A673 (cell line): ENCODE measurements at regions not wholly inside any gene's neighbourhood (a gene's known extent, or its start where the extent isn't known, plus 50 kb on each side); places are given as distances from the start of the nearest gene placed in this dataset.

ENCODE experiments used
- BruUV-seq: library from RNA; stranded (reverse); fragments of 400-500 nt; replicated peaks from 2 replicates; lab custom pipeline; 2021; lab: Mats Ljungman, UMichigan
- CTCF ChIA-PET: fragments of 300-600 bp; sonication (Branson Sonifier 250); formaldehyde crosslinking; loops from one replicate; lab custom pipeline; 2022; ENCODE audit warnings: antibody characterized with exemption; lab: Charles Lee
- POLR2A ChIA-PET: fragments of 300-600 bp; sonication (Branson Sonifier 250); formaldehyde crosslinking; loops from one replicate; lab custom pipeline; 2022; ENCODE audit warnings: antibody characterized with exemption; ENCODE audit not compliant: low non-redundant PET; lab: Charles Lee
- DNase-seq: peaks from one replicate; pipeline ENCODE4 v3.0.0-alpha.2; 2015; ENCODE audit warnings: low spot score
- H3K27ac ChIP-seq: fragments of 200-600 bp; sonication (generic); 2 replicates; pipeline ENCODE4 v1.5.1; 2016; ENCODE audit warnings: mixed run types, low read depth, mild to moderate bottlenecking, mixed read lengths, antibody characterized with exemption, low read length; ENCODE audit not compliant: poor library complexity, severe bottlenecking
- H3K27me3 ChIP-seq: fragments of 200-600 bp; sonication (generic); replicated peaks from 2 replicates; pipeline ENCODE4 v1.6.1; 2017; ENCODE audit warnings: mixed run types, low read depth, mild to moderate bottlenecking, mixed read lengths, antibody characterized with exemption, low read length; ENCODE audit not compliant: insufficient read depth, poor library complexity
- H3K36me3 ChIP-seq: fragments of 200-600 bp; sonication (generic); 2 replicates; pipeline ENCODE4 v1.6.1; 2016; ENCODE audit warnings: mixed run types, mild to moderate bottlenecking, mixed read lengths, antibody characterized with exemption, low read length; ENCODE audit not compliant: insufficient read depth, poor library complexity, severe bottlenecking
- H3K4me1 ChIP-seq: fragments of 200-600 bp; sonication (generic); 2 replicates; pipeline ENCODE4 v1.6.1; 2017; ENCODE audit warnings: mixed run types, mild to moderate bottlenecking, mixed read lengths, antibody characterized with exemption, low read length; ENCODE audit not compliant: insufficient read depth, poor library complexity, severe bottlenecking
- H3K4me3 ChIP-seq: fragments of 200-600 bp; sonication (generic); 2 replicates; pipeline ENCODE4 v1.5.1; 2016; ENCODE audit warnings: low read depth, mixed run types, mild to moderate bottlenecking, mixed read lengths, low read length; ENCODE audit not compliant: poor library complexity, severe bottlenecking
- H3K9me3 ChIP-seq: fragments of 200-600 bp; sonication (generic); 2 replicates; pipeline ENCODE4 v1.6.1; 2016; ENCODE audit warnings: mixed run types, low read depth, mild to moderate bottlenecking, mixed read lengths, antibody characterized with exemption, low read length; ENCODE audit not compliant: poor library complexity, severe bottlenecking
- EZH2 ChIP-seq: fragments of 200-600 bp; sonication (generic); IDR thresholded peaks from 2 replicates; pipeline ENCODE4 v1.6.1; 2017; ENCODE audit warnings: borderline replicate concordance, low read depth, mild to moderate bottlenecking, mixed read lengths, antibody characterized with exemption, low read length; ENCODE audit not compliant: poor library complexity, severe bottlenecking
- intact Hi-C: fragments of 100-400 bp; cut with micrococcal nuclease; formaldehyde crosslinking; loops from one replicate; pipeline ENCODE4 v1.10.0; 2022; ENCODE audit not compliant: unreplicated experiment
- TF ChIP-seq, protein P1 (sequence below): fragments of 300-800, 200-600 bp; sonication (generic); conservative IDR thresholded peaks from 2 replicates; pipeline ENCODE4 v1.5.1; 2017; ENCODE audit warnings: low read depth, mild to moderate bottlenecking, antibody characterized with exemption, low read length, moderate library complexity, mixed read lengths

DNA sequence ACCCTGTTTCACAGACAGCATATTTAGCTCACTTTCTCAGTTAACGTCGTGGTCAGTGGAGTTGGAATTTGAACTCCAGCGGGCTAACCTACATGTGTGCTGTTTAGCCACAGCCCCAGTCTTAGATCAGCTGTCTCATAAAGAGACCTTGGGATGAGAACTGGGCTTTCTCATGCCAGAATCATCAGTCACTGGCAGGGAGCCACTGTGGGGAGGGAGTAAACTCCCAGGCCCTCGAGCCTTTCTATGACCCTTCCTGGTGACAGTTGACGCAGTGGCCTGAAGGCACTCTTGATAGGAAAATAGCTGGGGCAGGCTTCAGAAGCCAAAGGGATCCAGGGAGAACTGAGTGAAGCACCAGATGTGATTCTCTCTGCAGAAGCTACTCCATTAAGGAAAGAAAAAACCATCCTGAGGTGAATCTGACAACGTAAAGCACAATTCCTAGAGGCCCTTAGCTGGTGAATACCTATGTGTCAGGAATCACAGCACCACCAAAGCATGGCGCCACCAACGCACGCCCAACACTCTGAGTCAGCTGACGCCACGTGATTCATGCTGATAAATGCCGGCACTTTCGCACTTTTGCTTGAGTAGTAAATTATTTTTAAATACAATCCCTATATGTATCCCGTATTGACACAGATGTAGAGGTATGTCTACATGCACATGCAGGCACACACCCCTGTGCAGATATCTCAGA, 279.6 kb upstream of the TMEM132C start:
- Histone ChIP-seq H3K27me3 (no peaks in the 10 kb centered on the region), H3K4me1 (no peaks in the 10 kb centered on the region), H3K9me3 (no peaks in the 10 kb centered on the region), H3K4me3 (no peak overlapping the region), H3K36me3 (no peaks in the 10 kb centered on the region), H3K27ac (no peak overlapping the region)
- CTCF ChIA-PET = no interaction called here
- POLR2A ChIA-PET = no interaction called here
- no peak for DNase-seq
- intact Hi-C loops = no loop called here
- no TSS peak for BruUV-seq
- TF ChIP-seq EZH2 = no peak

DNA sequence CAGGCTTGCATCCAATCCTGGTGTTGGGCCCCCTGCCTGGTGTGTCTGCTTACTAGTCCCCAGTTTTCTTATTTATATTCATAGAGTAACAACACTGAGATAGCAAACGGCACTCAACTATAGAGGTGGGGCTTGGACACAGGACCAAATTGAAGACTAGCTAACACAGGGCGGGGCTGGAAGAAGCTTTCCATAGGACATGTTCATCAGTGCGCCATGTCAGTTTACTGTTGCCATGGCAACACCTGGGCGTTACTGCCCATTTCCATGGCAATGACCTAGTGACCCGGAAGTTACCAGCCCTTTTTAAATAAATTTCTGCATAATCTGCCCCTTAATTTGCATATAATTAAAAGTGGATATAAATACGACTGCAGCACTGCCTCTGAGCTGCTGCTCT, 275.5 kb upstream of the TMEM132C start:
- Histone ChIP-seq H3K9me3 (no peaks in the 10 kb centered on the region), H3K4me3 (no peak overlapping the region), H3K36me3 (no peaks in the 10 kb centered on the region), H3K4me1 (no peaks in the 10 kb centered on the region), H3K27me3 (no peaks in the 10 kb centered on the region), H3K27ac (no peak overlapping the region)
- POLR2A ChIA-PET = no interaction called here
- DNase-seq = no peak
- CTCF ChIA-PET = no interaction called here
- TF ChIP-seq, protein P1, sequence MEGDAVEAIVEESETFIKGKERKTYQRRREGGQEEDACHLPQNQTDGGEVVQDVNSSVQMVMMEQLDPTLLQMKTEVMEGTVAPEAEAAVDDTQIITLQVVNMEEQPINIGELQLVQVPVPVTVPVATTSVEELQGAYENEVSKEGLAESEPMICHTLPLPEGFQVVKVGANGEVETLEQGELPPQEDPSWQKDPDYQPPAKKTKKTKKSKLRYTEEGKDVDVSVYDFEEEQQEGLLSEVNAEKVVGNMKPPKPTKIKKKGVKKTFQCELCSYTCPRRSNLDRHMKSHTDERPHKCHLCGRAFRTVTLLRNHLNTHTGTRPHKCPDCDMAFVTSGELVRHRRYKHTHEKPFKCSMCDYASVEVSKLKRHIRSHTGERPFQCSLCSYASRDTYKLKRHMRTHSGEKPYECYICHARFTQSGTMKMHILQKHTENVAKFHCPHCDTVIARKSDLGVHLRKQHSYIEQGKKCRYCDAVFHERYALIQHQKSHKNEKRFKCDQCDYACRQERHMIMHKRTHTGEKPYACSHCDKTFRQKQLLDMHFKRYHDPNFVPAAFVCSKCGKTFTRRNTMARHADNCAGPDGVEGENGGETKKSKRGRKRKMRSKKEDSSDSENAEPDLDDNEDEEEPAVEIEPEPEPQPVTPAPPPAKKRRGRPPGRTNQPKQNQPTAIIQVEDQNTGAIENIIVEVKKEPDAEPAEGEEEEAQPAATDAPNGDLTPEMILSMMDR = no peak
- TF ChIP-seq EZH2 = no peak
- intact Hi-C loops = no loop called here
- no TSS peak for BruUV-seq

DNA sequence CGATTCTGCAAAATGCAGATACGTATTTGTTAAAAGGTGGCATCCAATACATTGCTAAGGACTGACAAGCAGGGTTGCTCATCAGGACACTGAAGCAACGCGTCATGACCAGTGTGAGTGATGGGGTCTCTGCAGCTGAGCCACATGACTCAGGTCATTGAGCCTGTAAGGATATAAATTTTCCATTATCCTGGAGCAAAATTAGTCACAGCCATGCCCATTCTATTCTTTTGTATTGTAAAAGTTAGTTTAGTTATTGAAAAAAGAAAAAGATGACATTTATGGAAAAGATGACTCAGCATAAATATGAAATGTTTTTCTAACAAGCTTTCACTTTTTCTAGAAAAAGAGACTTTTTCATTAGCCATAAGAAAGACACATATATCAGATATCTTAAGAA, 268.0 kb upstream of the TMEM132C start:
- Histone ChIP-seq H3K4me1 (no peaks in the 10 kb centered on the region), H3K9me3 (no peaks in the 10 kb centered on the region), H3K36me3 (no peaks in the 10 kb centered on the region), H3K4me3 (no peak overlapping the region), H3K27ac (no peak overlapping the region), H3K27me3 (no peaks in the 10 kb centered on the region)
- intact Hi-C loops = no loop called here
- ChIA-PET POLR2A (no interaction called here), CTCF (no interaction called here)
- TF ChIP-seq EZH2 = no peak
- TF ChIP-seq, protein P1 = no peak
- no peak for DNase-seq
- no TSS peak for BruUV-seq

DNA sequence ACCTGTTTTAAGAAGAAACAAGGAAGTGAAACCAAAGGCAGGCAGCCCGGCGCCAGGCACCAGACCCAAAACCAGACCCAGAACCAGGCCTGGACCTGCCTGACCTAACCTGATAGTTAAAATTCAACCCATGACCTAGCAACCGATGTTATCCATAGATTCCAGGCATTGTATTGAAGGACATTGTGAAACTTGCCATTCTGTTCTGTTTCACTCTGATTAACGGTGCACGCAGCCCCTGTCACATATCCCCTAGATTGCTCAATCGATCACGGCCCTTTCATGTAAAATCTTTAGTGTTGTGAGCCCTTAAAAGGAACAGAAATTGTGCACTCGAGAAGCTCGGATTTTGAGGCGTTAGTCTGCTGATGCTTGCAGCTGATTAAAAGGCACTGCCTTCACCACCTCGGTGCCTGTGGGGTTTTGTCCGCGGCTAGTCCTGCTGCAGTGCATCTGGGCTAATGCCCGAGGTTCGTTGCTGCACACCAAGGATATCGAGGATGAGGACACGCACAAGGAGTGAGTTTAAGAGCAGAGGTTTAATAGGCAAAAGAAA, 262.5 kb upstream of the TMEM132C start:
- POLR2A ChIA-PET = no interaction called here
- H3K36me3 ChIP-seq = no peaks in the 10 kb centered on the region
- intact Hi-C loops = no loop called here
- TF ChIP-seq, protein P1 = no peak
- TF ChIP-seq EZH2 = no peak
- no peak for DNase-seq
- CTCF ChIA-PET = no interaction called here
- H3K27me3 ChIP-seq = no peaks in the 10 kb centered on the region
- no peak overlapping the region for H3K4me3 ChIP-seq
- no peaks in the 10 kb centered on the region for H3K4me1 ChIP-seq
- H3K27ac ChIP-seq = no peak overlapping the region
- no peaks in the 10 kb centered on the region for H3K9me3 ChIP-seq
- BruUV-seq = no TSS peak
